Retinal pigment epithelial cell (primary cell): ENCODE measurements at regions not wholly inside any gene's neighbourhood (a gene's known extent, or its start where the extent isn't known, plus 50 kb on each side); places are given as distances from the start of the nearest gene placed in this dataset.

ENCODE experiments used
- DNase-seq: peaks from one replicate; pipeline ENCODE4 v3.0.0-alpha.2; 2010; ENCODE audit warnings: low read depth
- H3K4me3 ChIP-seq: 2 replicates; pipeline ENCODE4 v1.5.1; 2011; ENCODE audit warnings: mild to moderate bottlenecking, low read length, control low read depth, moderate library complexity
- TF ChIP-seq, protein P1 (sequence below): conservative IDR thresholded peaks from 2 replicates; pipeline ENCODE4 v1.5.1; 2011; ENCODE audit warnings: low read depth, low read length, control low read depth, inconsistent platforms

DNA sequence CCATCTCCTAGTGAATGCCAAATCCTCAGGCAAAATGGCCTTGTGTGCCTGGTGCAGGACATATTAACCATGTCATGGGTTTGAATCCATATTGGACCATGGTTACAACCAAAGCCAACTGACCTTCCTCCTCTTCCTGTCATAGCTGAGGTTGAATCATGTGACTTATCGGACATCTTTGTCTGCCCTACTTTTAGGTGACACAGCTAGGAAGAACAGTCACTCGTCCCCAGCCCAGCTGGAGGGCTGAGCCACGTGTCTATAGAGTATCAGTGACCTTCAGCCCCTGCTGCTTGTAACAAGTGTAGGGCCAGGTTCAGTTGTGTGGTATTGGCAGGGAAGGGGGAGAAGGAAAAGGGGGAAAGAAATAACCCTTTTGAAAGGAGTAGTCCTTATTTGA, 225.2 kb downstream of the KTN1 start:
- no peak for DNase-seq
- TF ChIP-seq, protein P1, sequence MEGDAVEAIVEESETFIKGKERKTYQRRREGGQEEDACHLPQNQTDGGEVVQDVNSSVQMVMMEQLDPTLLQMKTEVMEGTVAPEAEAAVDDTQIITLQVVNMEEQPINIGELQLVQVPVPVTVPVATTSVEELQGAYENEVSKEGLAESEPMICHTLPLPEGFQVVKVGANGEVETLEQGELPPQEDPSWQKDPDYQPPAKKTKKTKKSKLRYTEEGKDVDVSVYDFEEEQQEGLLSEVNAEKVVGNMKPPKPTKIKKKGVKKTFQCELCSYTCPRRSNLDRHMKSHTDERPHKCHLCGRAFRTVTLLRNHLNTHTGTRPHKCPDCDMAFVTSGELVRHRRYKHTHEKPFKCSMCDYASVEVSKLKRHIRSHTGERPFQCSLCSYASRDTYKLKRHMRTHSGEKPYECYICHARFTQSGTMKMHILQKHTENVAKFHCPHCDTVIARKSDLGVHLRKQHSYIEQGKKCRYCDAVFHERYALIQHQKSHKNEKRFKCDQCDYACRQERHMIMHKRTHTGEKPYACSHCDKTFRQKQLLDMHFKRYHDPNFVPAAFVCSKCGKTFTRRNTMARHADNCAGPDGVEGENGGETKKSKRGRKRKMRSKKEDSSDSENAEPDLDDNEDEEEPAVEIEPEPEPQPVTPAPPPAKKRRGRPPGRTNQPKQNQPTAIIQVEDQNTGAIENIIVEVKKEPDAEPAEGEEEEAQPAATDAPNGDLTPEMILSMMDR = no peak
- no peak overlapping the region for H3K4me3 ChIP-seq

DNA sequence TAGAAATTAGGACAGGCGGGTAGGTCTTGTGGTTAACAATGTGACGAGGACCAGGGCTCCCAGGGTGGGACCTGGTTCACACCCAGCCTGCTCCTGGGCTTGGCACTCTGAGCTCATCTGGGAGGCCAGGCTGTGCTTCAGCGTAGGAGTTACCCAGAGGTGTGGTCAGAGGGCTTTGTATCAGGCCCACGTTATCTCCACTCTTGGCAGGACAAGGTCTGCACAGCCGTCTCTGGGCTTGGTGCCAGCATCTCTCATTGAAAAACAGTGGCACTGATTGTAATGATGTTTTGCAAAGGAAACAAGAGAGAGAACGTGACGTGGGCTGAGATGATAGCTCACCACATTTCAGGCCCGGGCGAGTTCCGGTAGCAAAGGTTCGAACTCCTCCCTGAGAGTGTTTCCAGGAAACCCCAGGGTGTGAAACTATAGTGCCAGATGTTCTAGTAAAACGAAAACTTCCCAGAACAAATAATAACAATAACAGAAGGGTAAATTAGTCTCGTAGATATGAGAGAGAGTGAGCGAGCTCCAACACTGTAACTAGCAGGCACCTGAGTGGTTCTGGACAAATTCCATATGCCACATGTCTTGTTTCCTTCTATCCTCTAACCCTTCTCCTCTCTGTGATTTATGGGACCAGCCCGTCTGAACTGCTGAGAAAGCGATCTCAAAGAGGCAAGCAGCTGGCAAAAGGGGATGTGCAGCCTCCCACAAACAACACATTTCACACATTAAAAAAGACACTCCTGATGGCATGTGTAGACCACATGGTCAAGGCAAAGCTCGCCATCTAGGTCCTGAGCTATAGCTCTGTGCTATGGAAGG, 227.3 kb downstream of the KTN1 start:
- peak; percentile 80 for DNase-seq
- H3K4me3 ChIP-seq = no peak overlapping the region
- TF ChIP-seq, protein P1 = no peak

- no peak overlapping the region for H3K4me3 ChIP-seq
- DNase-seq = no peak
- TF ChIP-seq, protein P1 = no peak
Observed at GRCh38 chr14:55807881-55808379, 227.9 kb downstream of the KTN1 start.

- no peak for DNase-seq
- H3K4me3 ChIP-seq = no peak overlapping the region
- TF ChIP-seq, protein P1 = no peak
Observed at GRCh38 chr14:55813630-55814029, 233.6 kb downstream of the KTN1 start.

DNA sequence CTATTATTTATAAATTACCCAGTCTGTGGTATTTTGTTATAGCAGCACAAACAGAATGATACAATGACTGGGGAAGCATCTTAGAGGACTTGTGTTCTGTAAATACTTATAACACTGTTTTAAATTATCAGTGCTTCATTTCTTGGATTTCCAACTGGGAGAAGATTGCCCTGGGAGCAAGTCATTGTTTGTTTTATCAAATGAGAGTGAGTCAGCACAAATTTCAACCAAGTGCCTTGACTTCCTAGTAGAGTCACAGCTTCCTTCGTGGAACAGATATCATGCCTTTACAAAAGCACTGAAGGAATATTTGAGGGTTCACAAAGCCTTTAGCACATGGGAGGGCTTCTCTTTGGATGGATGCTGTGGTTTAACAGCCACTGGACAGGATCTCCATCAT, 234.1 kb downstream of the KTN1 start:
- DNase-seq = no peak
- TF ChIP-seq, protein P1 = no peak
- no peak overlapping the region for H3K4me3 ChIP-seq

- H3K4me3 ChIP-seq = no peak overlapping the region
- DNase-seq = no peak
- TF ChIP-seq, protein P1 = no peak
Observed at GRCh38 chr14:55814873-55815272, 234.9 kb downstream of the KTN1 start.

DNA sequence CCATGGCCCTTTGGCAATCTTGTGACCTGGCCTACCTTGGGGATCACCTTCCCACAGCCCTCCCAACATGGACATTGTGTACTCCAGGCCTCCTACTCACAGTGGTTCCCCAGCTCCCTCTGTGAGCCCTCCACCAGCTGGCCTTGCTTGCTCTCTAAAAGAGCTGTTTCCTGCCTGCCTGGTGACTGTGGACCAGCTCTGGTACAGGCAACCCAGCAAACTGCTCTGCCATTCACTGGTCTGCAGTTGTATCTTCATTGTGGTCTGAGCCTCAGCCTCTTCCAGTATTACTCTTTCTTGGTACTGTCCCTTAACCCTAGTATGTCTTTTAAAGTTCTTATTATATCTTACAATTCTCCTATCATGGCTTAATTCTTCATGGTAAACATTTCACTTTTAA, 236.2 kb downstream of the KTN1 start:
- no peak overlapping the region for H3K4me3 ChIP-seq
- TF ChIP-seq, protein P1 = no peak

More for the DNA sequence above, 236.2 kb downstream of the KTN1 start:
- DNase-seq = no peak
